HEK293T (cell line): ENCODE measurements at regions not wholly inside any gene's neighbourhood (a gene's known extent, or its start where the extent isn't known, plus 50 kb on each side); places are given as distances from the start of the nearest gene placed in this dataset.

Experiments used
- CTCF ChIA-PET: fragments of 350-600 bp; formaldehyde crosslinking; extraction: SDS; loops from one replicate; lab custom pipeline; 2021; ENCODE audit warnings: antibody characterized with exemption, inconsistent platforms; lab: Yijun Ruan, JAX
- POLR2A ChIA-PET: fragments of 350-600 bp; formaldehyde crosslinking; extraction: SDS; loops from one replicate; lab custom pipeline; 2020; ENCODE audit warnings: antibody characterized with exemption, inconsistent platforms; lab: Yijun Ruan, JAX
- DNase-seq: peaks from one replicate; pipeline ENCODE4 v3.0.0; 2012; ENCODE audit warnings: mixed read lengths; ENCODE audit errors: extremely low spot score
- ARNT ChIP-seq: fragments of 450-650 bp; IDR thresholded peaks from 2 replicates; pipeline ENCODE4 v1.6.1; 2017; ENCODE audit warnings: mild to moderate bottlenecking
- BHLHE40 ChIP-seq: fragments of 450-650 bp; IDR thresholded peaks from 2 replicates; pipeline ENCODE4 v1.6.1; 2016; ENCODE audit warnings: mild to moderate bottlenecking, moderate library complexity, borderline replicate concordance
- CTBP1 ChIP-seq: fragments of 450-650 bp; IDR thresholded peaks from 2 replicates; pipeline ENCODE4 v1.6.1; 2016; ENCODE audit warnings: borderline replicate concordance
- ELF4 ChIP-seq: fragments of 450-650 bp; IDR thresholded peaks from 2 replicates; pipeline ENCODE4 v1.6.1; 2017; ENCODE audit warnings: antibody characterized with exemption
- FOXA1 ChIP-seq: fragments of 450-650 bp; IDR thresholded peaks from 2 replicates; pipeline ENCODE4 v1.6.1; 2016; ENCODE audit warnings: mild to moderate bottlenecking
- FOXK2 ChIP-seq: fragments of 450-650 bp; IDR thresholded peaks from 2 replicates; pipeline ENCODE4 v1.6.1; 2016; ENCODE audit warnings: mild to moderate bottlenecking
- FOXM1 ChIP-seq: fragments of 450-650 bp; IDR thresholded peaks from 2 replicates; pipeline ENCODE4 v1.6.1; 2017; ENCODE audit warnings: mild to moderate bottlenecking, borderline replicate concordance
- HDGF ChIP-seq: fragments of 450-650 bp; IDR thresholded peaks from 2 replicates; pipeline ENCODE4 v1.6.1; 2017; ENCODE audit warnings: antibody characterized with exemption, borderline replicate concordance
- L3MBTL2 ChIP-seq: fragments of 450-650 bp; conservative IDR thresholded peaks from 2 replicates; pipeline ENCODE4 v1.6.1; 2016; ENCODE audit warnings: mild to moderate bottlenecking
- LEF1 ChIP-seq: fragments of 450-650 bp; IDR thresholded peaks from 2 replicates; pipeline ENCODE4 v1.6.1; 2017; ENCODE audit warnings: mild to moderate bottlenecking, borderline replicate concordance
- NFRKB ChIP-seq: fragments of 450-650 bp; IDR thresholded peaks from 2 replicates; pipeline ENCODE4 v1.6.1; 2016; ENCODE audit warnings: mild to moderate bottlenecking, moderate library complexity
- PKNOX1 ChIP-seq: fragments of 450-650 bp; IDR thresholded peaks from 2 replicates; pipeline ENCODE4 v1.6.1; 2016
- SP1 ChIP-seq: fragments of 450-650 bp; IDR thresholded peaks from 2 replicates; pipeline ENCODE4 v1.6.1; 2017
- SUZ12 ChIP-seq: fragments of 450-650 bp; IDR thresholded peaks from 2 replicates; pipeline ENCODE4 v1.6.1; 2016; ENCODE audit warnings: mild to moderate bottlenecking
- TARDBP ChIP-seq: fragments of 450-650 bp; IDR thresholded peaks from 2 replicates; pipeline ENCODE4 v1.6.1; 2016
- ZNF384 ChIP-seq: fragments of 450-650 bp; IDR thresholded peaks from 2 replicates; pipeline ENCODE4 v1.6.1; 2016

GRCh38 chr2:150859162-150859561 lies 371.7 kb upstream of the RND3 start:
- DNase-seq, result no peak
- CTCF ChIA-PET, result no interaction called here
- POLR2A ChIA-PET, result no interaction called here
- no peak for TF ChIP-seq ARNT
- TF ChIP-seq LEF1, result no peak
- no peak for TF ChIP-seq PKNOX1
- no peak for TF ChIP-seq SP1
- no peak for TF ChIP-seq SUZ12
- no peak for TF ChIP-seq TARDBP
- no peak for TF ChIP-seq FOXM1
- no peak for TF ChIP-seq FOXA1
- TF ChIP-seq BHLHE40, result no peak
- TF ChIP-seq CTBP1, result no peak
- TF ChIP-seq FOXK2, result no peak
- no peak for TF ChIP-seq L3MBTL2
- no peak for TF ChIP-seq NFRKB
- TF ChIP-seq ZNF384, result no peak
- TF ChIP-seq ELF4, result no peak

GRCh38 chr2:150858382-150858781 lies 370.9 kb upstream of the RND3 start:
- no peak for TF ChIP-seq CTBP1
- TF ChIP-seq FOXA1, result no peak
- TF ChIP-seq LEF1, result no peak
- TF ChIP-seq L3MBTL2, result no peak
- TF ChIP-seq PKNOX1, result no peak
- TF ChIP-seq SUZ12, result no peak
- no peak for TF ChIP-seq HDGF
- TF ChIP-seq BHLHE40, result no peak
- no peak for TF ChIP-seq FOXM1
- no peak for DNase-seq
- ChIA-PET CTCF (no interaction called here), POLR2A (no interaction called here)

DNA sequence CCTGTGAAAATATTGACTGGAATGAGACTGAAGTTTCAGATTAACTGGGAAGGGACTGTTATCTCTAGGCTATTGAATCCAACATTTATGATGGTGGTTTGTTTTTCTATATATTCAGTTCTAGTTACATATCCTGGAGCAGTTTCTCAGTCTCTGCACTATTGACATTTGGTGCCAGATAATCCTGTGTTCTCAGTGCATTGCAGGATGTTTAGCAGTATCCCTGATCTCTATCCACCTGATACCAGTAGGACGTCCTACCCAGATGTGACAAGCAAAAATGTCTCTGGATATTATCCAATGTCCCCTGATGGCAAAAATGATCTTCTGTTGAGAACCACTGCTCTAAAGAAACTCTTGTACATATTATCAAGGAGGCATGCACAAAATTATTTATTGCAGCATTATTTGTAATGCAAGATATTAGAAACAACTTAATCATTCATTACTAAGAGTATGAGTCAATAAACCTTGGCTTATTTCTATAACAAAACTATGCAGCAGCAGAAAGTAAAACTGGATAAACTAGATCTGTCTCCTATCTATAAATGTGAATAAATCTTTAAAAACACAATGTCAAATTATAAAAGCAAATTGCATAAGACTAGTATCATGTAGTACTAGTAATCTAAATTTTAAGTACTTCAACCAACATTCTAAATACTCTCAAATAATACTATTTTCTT lies 369.3 kb upstream of the RND3 start:
- ChIA-PET CTCF (no interaction called here), POLR2A (no interaction called here)
- DNase-seq, result no peak
- no peak for TF ChIP-seq SP1
- TF ChIP-seq FOXM1, result no peak
- no peak for TF ChIP-seq BHLHE40
- no peak for TF ChIP-seq ARNT
- TF ChIP-seq ELF4, result no peak
- no peak for TF ChIP-seq LEF1
- TF ChIP-seq HDGF, result no peak
- TF ChIP-seq PKNOX1, result no peak
- no peak for TF ChIP-seq NFRKB
- no peak for TF ChIP-seq ZNF384
- TF ChIP-seq FOXK2, result no peak
- no peak for TF ChIP-seq SUZ12
- no peak for TF ChIP-seq CTBP1
- TF ChIP-seq FOXA1, result no peak
- TF ChIP-seq L3MBTL2, result no peak
- no peak for TF ChIP-seq TARDBP

DNA sequence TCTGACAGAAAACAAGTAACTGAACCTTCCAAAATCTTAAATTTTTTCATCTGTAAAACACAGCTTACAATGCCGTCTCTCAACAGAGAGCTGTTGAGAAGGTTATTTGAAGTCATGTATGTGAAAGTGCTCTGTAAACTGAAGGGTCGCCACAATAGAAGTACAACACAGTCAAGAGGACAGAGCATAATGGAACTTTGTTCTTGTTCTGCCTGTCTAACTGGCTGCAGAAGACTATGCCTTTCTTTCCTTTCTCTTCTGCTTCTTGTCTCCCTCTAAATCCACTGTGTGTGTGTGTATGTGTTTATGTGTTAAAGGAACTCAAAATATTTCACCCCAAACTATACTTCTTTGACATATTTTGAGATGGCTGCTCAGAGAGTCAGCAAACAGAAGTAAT lies 365.8 kb upstream of the RND3 start:
- TF ChIP-seq ZNF384, result no peak
- DNase-seq, result no peak
- ChIA-PET CTCF (interaction anchor here (0.6 kb wide), 1 partner anchor 316 kb away, joined by 3 read pairs; no protein-coding TSS in a partner anchor), POLR2A (no interaction called here)

GRCh38 chr2:150850641-150851040 lies 363.2 kb upstream of the RND3 start:
- TF ChIP-seq L3MBTL2 (no peak), FOXA1 (no peak), FOXK2 (no peak)
- ChIA-PET POLR2A (no interaction called here), CTCF (no interaction called here)
- DNase-seq, result no peak

DNA sequence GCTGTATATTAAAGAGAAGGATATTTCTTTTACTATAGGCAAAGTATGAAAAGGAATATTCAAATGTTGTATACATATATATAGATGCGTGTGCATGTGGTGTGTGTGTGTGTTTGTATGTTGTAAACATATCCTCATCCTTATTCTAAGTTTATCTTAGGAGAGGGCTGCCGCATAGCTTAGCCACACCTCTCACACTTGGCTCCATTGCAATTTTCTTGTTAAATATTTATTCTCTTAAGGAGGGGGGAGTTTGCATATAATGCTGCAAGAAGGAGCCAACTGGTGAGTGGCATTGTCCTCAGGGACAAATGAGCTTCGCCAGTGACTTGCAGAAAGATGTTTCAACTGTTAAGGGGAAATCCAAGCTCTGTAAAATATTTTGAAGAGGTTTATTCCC lies 360.1 kb upstream of the RND3 start:
- ChIA-PET CTCF (no interaction called here), POLR2A (no interaction called here)
- TF ChIP-seq FOXK2, result no peak
- no peak for TF ChIP-seq SP1
- no peak for TF ChIP-seq NFRKB
- TF ChIP-seq TARDBP, result no peak
- TF ChIP-seq ARNT, result no peak
- TF ChIP-seq SUZ12, result no peak
- no peak for TF ChIP-seq HDGF
- TF ChIP-seq PKNOX1, result no peak
- no peak for TF ChIP-seq CTBP1
- no peak for TF ChIP-seq FOXA1
- no peak for TF ChIP-seq FOXM1
- TF ChIP-seq ELF4, result no peak
- TF ChIP-seq LEF1, result no peak
- TF ChIP-seq L3MBTL2, result no peak
- TF ChIP-seq ZNF384, result no peak
- TF ChIP-seq BHLHE40, result no peak
- no peak for DNase-seq
